TTC549 (cell line): ENCODE measurements at regions not wholly inside any gene's neighbourhood (a gene's known extent, or its start where the extent isn't known, plus 50 kb on each side); places are given as distances from the start of the nearest gene placed in this dataset.

ENCODE experiments used
- FAIRE-seq: peaks from 2 replicates; lab custom pipeline; 2012; peaks lifted over from hg19 to GRCh38; lab: Jason Lieb, UNC

DNA sequence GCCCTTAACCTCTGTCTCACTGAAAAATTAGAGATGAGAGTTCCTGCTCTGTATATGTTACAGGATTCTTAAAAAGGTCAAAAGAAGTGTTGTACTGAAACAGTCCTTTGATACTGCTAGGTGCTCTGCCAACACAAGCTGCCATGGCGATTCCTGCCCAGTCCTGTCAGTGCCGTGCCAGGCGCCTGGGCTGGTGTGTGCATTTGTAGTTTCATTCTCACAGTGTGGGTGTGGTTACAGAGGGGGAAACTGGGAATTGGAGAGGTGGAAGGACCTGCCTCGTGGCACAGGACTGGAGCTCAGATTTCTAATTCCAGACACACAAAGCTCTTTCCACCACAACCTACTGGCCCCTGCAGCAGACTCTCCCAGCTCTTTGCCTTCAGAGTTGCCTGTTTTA is 122.3 kb upstream of the RAB6C start:
- FAIRE-seq = no peak

DNA sequence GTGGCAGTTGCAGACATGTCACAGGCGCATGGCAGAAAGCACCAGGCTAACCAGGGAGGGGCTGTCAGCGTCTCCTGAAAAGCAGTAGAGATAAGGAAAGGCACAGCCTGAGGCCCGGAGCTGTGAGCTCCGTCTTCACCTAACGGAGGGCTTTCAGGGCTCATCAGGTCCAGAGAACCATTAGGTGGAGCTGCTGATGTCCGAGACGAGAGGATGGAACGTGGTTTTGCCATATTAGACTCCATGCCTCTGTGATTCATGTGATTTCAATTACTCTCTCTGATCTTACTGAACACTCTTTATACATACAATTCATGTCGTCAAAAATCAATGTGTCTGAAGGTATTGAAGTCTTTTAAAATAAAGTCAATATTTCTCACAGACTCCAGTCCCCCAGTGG is 120.3 kb upstream of the RAB6C start:
- FAIRE-seq = no peak

DNA sequence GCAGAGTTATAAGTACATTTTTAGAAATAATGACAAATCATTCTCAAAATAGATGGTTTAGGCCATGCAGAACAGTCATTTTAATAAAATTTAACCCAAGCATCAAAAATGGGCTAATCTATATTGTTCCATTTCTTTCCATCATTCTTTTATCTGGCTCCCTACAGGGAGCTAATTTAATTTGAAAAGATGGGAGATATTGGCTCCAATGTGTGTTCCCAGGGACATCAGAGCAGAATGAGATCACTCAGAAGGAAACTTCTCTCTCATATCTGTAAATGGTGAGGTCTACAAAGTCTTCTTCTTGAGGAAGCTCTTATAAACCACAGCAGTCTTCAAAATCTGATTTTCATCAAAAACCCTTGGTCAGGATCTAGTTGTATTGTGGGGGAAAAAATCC is 119.4 kb upstream of the RAB6C start:
- FAIRE-seq = no peak

DNA sequence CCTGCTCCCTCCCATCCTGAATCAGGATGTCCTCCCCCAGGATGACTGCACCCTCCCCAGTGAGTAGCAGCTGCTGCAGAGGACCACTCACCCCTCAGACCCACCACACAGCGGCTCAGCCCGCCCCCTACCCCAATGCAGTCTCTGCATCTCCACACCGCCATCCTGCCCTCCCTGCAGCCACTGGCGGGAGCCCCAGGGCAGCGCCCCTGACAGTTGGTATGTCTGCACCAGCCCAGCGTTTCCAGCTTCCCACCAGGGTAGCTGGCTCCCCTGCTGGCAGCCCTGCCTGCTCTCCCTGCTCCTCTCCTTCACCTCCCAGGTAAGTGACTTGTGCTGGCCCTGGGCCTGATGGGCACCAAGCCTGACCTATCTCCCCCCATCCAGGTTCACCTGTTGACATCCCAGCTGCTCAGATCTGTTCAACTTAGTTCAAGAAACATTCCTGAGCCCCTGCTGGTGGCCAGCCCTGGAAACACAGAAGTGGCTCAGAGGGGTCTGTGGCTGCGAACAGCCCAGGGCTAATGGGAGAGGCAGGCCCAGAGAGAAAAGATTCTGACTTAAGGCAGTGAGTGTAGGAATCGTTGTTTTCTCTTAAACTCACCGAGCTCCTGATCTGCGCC is 117.7 kb upstream of the RAB6C start:
- no peak for FAIRE-seq

DNA sequence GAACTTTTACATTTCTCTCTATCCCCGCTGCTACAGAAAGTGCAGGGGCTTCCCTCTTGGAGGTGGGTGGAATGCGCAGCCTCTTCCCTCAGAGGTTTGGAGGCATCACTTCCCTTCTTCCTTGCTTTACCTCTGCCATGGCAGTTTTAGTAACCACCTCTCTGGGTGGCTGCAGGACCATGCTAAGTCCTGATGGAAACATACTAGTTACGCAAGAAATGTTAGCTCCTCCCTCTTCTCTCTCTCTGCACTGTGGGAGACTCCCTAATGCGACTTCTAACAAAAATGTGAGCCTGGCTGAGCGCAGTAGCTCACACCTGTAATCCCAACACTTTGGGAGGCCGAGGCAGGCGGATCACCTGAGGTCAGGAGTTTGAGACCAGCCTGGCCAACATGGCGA is 116.8 kb upstream of the RAB6C start:
- FAIRE-seq = no peak

DNA sequence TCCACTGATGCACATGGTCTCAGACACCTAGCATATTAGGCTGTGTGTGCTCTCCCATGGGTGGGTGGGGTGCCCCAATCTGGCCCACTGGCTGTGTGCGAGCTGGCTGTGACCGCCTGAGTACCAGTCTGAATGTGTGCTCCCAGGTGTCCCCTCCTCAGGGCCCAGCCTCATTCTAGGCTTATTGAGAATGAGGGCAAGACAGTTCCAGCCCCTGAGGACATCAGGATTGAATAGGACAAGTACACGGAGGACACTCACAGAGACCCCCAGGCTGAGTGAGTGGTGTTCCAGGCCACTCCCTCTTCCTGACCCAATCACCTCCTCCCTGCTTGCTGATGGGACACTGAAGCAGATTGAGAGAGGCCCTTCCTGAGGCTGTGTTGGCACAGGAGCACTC is 116.1 kb upstream of the RAB6C start:
- no peak for FAIRE-seq

DNA sequence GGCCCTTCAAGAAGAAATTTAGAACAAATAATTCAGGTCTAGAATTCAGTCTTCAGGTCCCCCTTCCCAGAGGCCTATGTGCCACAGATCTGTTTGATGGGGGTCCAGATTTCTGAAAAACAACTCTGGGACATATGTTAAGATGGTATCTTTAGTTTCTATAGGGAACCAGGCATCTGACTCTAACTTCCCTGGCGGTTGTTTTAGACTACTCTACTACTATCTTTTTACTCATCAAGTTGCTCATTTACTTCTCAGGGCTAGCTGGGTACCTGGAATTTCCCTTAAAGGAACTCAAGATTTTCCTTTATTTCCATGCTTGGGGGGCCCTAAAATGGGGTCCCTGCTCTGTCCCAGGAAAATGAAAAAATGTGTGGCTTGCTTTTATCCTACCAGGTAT is 114.7 kb upstream of the RAB6C start:
- no peak for FAIRE-seq

GRCh38 chr2:129865976-129866375 is 113.5 kb upstream of the RAB6C start:
- FAIRE-seq = no peak

GRCh38 chr2:129866391-129866790 is 113.1 kb upstream of the RAB6C start:
- FAIRE-seq = no peak

- FAIRE-seq = no peak
Observed at GRCh38 chr2:129868151-129868550, 111.3 kb upstream of the RAB6C start.

GRCh38 chr2:129870685-129871241 is 108.7 kb upstream of the RAB6C start:
- FAIRE-seq = no peak

DNA sequence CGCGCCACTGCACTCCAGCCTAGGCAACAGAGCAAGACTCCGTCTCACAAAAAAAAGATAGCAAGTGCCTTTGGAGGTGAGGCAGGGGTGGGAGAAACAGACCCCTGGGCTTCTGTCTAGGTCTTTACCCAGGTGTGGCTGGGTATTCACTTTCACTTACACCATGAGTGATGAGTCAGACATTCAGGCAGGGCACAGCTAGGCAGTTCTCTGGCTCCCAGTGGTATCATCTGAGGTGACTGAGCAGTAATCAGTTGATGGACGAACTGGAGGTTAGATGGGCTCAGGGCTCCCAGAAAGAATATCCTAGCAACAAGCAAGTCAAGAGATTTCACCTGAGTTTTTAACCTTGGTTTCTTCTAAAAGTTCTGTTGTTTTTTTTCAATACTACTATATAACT is 107.0 kb upstream of the RAB6C start:
- FAIRE-seq = no peak

DNA sequence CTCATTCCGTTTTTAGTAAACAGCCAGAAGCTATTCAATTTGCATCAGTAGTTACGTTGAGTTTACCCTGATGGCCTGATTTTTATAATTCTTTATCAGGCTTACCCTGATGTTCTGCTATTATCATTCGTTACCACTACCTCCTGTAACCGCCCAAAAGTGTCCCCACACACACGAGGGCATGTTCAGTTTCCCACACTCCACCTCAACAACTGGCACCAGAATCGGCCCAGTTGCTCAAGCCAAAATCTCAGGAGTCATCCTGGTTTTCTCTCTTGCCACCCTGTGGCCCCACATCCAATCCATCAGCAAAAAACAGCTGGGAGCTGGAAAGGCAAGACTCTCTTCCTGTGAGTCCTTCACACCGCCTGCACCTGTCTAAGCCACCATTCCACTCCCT is 102.9 kb upstream of the RAB6C start:
- no peak for FAIRE-seq

- FAIRE-seq = no peak
Observed at GRCh38 chr2:129877289-129877741, 102.2 kb upstream of the RAB6C start.

DNA sequence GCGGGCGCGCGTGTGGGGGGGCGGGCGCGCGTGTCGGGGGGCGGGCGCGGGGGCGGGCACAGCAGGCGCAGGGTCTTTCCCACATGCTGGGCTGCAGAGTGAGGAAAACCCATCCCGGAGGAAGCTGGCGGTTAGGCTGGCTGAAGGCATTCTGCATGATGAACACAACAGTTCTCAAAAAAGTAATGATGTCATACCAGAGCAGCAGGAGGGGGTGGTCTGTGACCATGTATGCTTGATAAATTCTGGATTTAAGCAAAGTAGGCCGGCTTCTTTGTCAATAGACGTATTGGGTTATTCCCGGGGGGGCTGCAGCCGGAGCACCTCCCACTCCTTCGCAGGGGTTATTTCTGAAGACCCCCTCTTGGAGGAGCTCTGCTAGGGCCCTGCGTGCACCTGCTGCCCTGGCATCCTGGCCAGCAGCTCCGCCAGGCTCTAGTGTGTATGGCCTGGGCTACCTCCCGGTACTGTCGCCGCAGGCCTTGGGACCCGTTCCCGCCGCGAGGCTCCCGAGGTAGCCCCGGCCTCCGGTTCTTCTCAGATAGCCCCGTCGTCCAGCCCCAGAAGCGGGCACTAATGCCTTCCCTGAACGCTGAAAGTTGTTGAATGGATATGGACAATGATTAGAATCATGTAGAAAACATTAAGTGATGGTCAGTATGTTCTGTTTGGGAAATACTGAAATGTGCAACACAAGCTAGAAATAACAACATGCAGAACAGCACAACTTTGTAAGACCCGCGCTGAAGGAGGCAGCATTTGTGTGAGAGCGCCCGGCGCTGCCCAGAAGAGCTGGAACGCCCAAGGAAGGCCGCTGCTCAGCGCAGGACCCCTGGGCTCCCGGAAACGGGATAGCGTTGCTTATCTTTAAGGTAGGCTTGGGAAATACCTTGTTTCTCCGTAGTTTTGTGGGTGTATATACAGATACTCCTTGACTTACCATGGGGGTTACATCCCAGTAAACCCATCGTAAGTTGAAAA is 101.4 kb upstream of the RAB6C start:
- no peak for FAIRE-seq

GRCh38 chr2:129879614-129880180 is 99.8 kb upstream of the RAB6C start:
- no peak for FAIRE-seq

DNA sequence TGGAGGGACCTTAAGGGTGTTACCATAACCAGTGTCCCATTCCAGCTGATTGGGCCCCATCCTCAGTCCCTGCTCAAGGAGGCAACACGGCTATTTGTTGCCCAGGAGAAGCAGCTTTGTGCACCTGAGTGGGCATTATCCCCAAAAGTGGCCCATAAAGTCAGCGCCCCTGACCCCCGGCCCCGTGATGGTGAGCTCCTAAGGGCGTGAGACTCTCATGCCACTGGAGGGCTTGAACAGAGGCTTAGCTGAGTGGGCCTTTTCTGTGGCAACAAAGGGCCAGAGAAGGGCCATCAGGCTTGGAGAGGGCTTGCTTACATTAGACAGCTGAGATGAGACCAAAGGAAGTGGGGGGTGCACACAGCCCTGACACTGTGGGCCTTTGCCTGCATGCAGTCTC is 99.2 kb upstream of the RAB6C start:
- FAIRE-seq = no peak

GRCh38 chr2:129880971-129881370 is 98.5 kb upstream of the RAB6C start:
- no peak for FAIRE-seq

DNA sequence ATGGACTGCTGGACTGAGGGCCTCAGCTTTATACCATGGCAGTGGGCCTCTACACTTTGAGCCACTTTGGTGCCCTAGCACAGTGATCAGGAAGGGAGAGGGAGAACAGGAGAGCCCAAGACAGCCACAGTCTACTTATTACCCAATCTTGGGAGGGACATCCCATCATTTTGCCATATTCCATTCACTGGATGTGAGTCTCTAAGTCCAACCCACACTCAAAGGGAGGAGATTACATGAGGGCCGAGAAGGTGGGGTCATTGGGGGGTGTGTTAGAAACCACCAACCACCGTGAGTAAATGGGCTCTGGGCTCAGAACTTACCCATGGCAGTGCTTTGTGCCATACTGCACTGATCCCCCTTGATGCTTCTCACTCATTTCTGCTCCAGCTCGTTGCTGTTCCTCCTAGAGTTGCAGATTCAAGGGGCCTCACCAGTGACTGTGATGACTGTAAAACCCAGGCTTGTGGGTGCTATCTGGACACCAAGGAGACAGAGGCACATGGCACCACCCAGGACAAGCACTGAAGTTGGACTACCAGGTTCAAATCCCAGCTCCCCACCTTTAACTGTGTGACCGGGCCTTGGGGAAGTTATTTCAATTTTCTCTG is 97.6 kb upstream of the RAB6C start:
- no peak for FAIRE-seq

GRCh38 chr2:129882476-129882875 is 97.0 kb upstream of the RAB6C start:
- FAIRE-seq = no peak

DNA sequence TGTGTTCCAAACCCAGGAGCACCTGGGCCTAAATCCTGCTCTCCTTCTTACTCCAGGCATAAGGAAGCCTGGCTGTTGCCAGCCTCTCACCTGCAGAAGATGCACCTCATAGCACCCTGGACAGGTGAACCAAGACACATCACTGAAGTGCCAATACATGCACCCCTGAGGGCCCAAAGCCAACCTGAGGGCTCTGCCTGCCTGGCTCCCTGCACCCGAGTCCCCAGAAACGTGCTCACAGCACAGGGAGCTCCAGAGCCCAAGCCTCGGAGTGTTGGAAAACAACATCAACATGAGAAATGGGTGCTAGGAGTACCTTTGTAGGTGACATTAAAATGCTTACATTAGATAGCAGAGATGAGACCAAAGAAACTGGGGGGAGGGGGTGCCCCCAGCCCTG is 96.3 kb upstream of the RAB6C start:
- FAIRE-seq = no peak

GRCh38 chr2:129884221-129884786 is 95.2 kb upstream of the RAB6C start:
- FAIRE-seq = no peak
